Ectodermal cell (in vitro differentiated cells): ENCODE measurements at regions not wholly inside any gene's neighbourhood (a gene's known extent, or its start where the extent isn't known, plus 50 kb on each side); places are given as distances from the start of the nearest gene placed in this dataset.

Experiments used
- H3K27ac ChIP-seq: 2 replicates; pipeline ENCODE4 v1.7.0; 2013; ENCODE audit warnings: mild to moderate bottlenecking, low read depth, low read length; ENCODE audit not compliant: insufficient read depth, poor library complexity, severe bottlenecking
- H3K27me3 ChIP-seq: 2 replicates; pipeline ENCODE4 v1.7.0; 2013; ENCODE audit warnings: mild to moderate bottlenecking, low read length; ENCODE audit not compliant: insufficient read depth, control insufficient read depth, poor library complexity, severe bottlenecking
- H3K36me3 ChIP-seq: one replicate; pipeline ENCODE4 v1.7.0; 2013; ENCODE audit warnings: low read length; ENCODE audit not compliant: control insufficient read depth, insufficient read depth
- H3K4me1 ChIP-seq: one replicate; pipeline ENCODE4 v1.7.0; 2013; ENCODE audit warnings: low read length; ENCODE audit not compliant: control insufficient read depth, insufficient read depth
- H3K4me3 ChIP-seq: 2 replicates; pipeline ENCODE4 v1.7.0; 2013; ENCODE audit warnings: low read depth, low read length, control low read depth; ENCODE audit not compliant: insufficient read depth
- H3K9me3 ChIP-seq: 2 replicates; pipeline ENCODE4 v1.7.0; 2013; ENCODE audit warnings: mild to moderate bottlenecking, low read length, moderate library complexity; ENCODE audit not compliant: control insufficient read depth
- WGBS, 2 experiments: methylation state at CpG; one replicate each; pipeline ENCODE4 v1.1.7; 2013; ENCODE audit warnings: missing lambda C conversion rate in 2 of 2; 5-methylcytosine and 5-hydroxymethylcytosine counted together

GRCh38 chr5:72561148-72561972 is 54.1 kb upstream of the ZNF366 start:
- WGBS, 2 experiments = 87 to 90% methylated on average over 5 of the region's 5 CpGs
- H3K9me3 ChIP-seq = no peaks in the 10 kb centered on the region
- H3K27ac ChIP-seq = no peak overlapping the region
- no peak overlapping the region for H3K4me3 ChIP-seq
- H3K36me3 ChIP-seq = no peaks in the 10 kb centered on the region
- H3K27me3 ChIP-seq = no peaks in the 10 kb centered on the region
- no peaks in the 10 kb centered on the region for H3K4me1 ChIP-seq

GRCh38 chr5:72559866-72560766 is 52.9 kb upstream of the ZNF366 start:
- 72% methylated on average over 5 of the region's 5 CpGs for WGBS, 2 experiments

GRCh38 chr5:72558383-72558782 is 51.2 kb upstream of the ZNF366 start:
- Histone ChIP-seq H3K4me3 (no peak overlapping the region), H3K9me3 (no peaks in the 10 kb centered on the region), H3K4me1 (peaks cover 12% of the 10 kb centered on the region), H3K27ac (no peak overlapping the region), H3K36me3 (no peaks in the 10 kb centered on the region), H3K27me3 (no peaks in the 10 kb centered on the region)
- WGBS, 2 experiments = 94 to 97% methylated on average over 2 of the region's 2 CpGs

More at GRCh38 chr5:72559866-72560766, 52.9 kb upstream of the ZNF366 start:
- no peak overlapping the region for H3K27ac ChIP-seq
- no peaks in the 10 kb centered on the region for H3K36me3 ChIP-seq
- no peaks in the 10 kb centered on the region for H3K27me3 ChIP-seq
- H3K9me3 ChIP-seq = no peaks in the 10 kb centered on the region
- no peak overlapping the region for H3K4me3 ChIP-seq
- peaks cover 11% of the 10 kb centered on the region for H3K4me1 ChIP-seq

GRCh38 chr5:72558046-72558336 is 50.8 kb upstream of the ZNF366 start:
- 93 to 96% methylated on average over 11 of the region's 11 CpGs for WGBS, 2 experiments
- Histone ChIP-seq H3K27me3 (no peaks in the 10 kb centered on the region), H3K36me3 (no peaks in the 10 kb centered on the region), H3K27ac (no peak overlapping the region), H3K9me3 (no peaks in the 10 kb centered on the region), H3K4me3 (no peak overlapping the region), H3K4me1 (peaks cover 12% of the 10 kb centered on the region)

GRCh38 chr5:72557167-72558045 is 50.2 kb upstream of the ZNF366 start:
- H3K27ac ChIP-seq = no peak overlapping the region

More at GRCh38 chr5:72557167-72558045, 50.2 kb upstream of the ZNF366 start:
- no peaks in the 10 kb centered on the region for H3K27me3 ChIP-seq
- peaks cover 12% of the 10 kb centered on the region for H3K4me1 ChIP-seq
- H3K9me3 ChIP-seq = no peaks in the 10 kb centered on the region
- H3K4me3 ChIP-seq = no peak overlapping the region
- 60 to 61% methylated on average over 18 of the region's 18 CpGs for WGBS, 2 experiments
- no peaks in the 10 kb centered on the region for H3K36me3 ChIP-seq
